Endothelial cell of umbilical vein (primary cell): ENCODE measurements at regions not wholly inside any gene's neighbourhood (a gene's known extent, or its start where the extent isn't known, plus 50 kb on each side); places are given as distances from the start of the nearest gene placed in this dataset.

Experiments
- BruUV-seq: library from RNA; stranded (reverse); fragments of 400-500 nt; replicated peaks from 2 replicates; lab custom pipeline; 2021; lab: Mats Ljungman, UMichigan
- CTCF ChIA-PET: fragments of 300-600, 350-600 bp; sonication (Branson Sonifier 250); formaldehyde crosslinking; loops from one replicate; lab custom pipeline; 2021; ENCODE audit warnings: antibody characterized with exemption, inconsistent platforms; lab: Charles Lee
- POLR2A ChIA-PET: fragments of 300-600, 350-600 bp; sonication (Branson Sonifier 250); formaldehyde crosslinking; loops from one replicate; lab custom pipeline; 2021; ENCODE audit warnings: antibody characterized with exemption, inconsistent platforms; lab: Charles Lee
- DNase-seq: peaks from one replicate; pipeline ENCODE4 v3.0.0-alpha.2; 2011; ENCODE audit warnings: low read depth, low spot score
- FAIRE-seq: peaks from 2 replicates; lab custom pipeline; 2011; peaks lifted over from hg19 to GRCh38; lab: Jason Lieb, UNC
- H2AFZ ChIP-seq: 2 replicates; pipeline ENCODE4 v1.6.0; 2012; ENCODE audit warnings: low read depth, low read length, control low read depth, inconsistent platforms
- H3K27ac ChIP-seq: 2 replicates; pipeline ENCODE4 v1.5.1; 2011; ENCODE audit warnings: low read depth, mild to moderate bottlenecking, control low read depth, low read length, moderate library complexity; ENCODE audit not compliant: insufficient read depth
- H3K27me3 ChIP-seq, 2 experiments: 2 replicates each; pipeline versions ENCODE4 v1.6.0 to v1.6.1; 2011; ENCODE audit warnings: low read length in 2 of 2, mixed read lengths in 1 of 2; ENCODE audit not compliant: control insufficient read depth in 2 of 2, insufficient read depth in 2 of 2
- H3K36me3 ChIP-seq, 2 experiments: 2 replicates in 1 of 2; 3 replicates in 1 of 2; pipeline ENCODE4 v1.5.1; 2011; ENCODE audit warnings: low read length in 2 of 2, mild to moderate bottlenecking in 1 of 2, moderate library complexity in 1 of 2; ENCODE audit not compliant: control insufficient read depth in 2 of 2, insufficient read depth in 2 of 2; ENCODE audit errors: extremely low read depth in 1 of 2
- H3K4me1 ChIP-seq: 3 replicates; pipeline ENCODE4 v1.5.1; 2011; ENCODE audit warnings: mild to moderate bottlenecking, low read length; ENCODE audit not compliant: control insufficient read depth, insufficient read depth; ENCODE audit errors: extremely low read depth
- H3K4me2 ChIP-seq: 2 replicates; pipeline ENCODE4 v1.6.1; 2011; ENCODE audit warnings: low read length, control low read depth, mixed read lengths; ENCODE audit not compliant: insufficient read depth
- H3K4me3 ChIP-seq, 3 experiments: fragments of 200-600 bp in 1 of 3; sonication (generic), shearing (Covaris generic) in 1 of 3; replicated peaks in 1 of 3; 2 replicates each; pipeline ENCODE4 v1.5.1; 2011 to 2016; ENCODE audit warnings: control low read depth in 3 of 3, low read length in 3 of 3, mild to moderate bottlenecking in 2 of 3, inconsistent platforms in 1 of 3, low read depth in 1 of 3, moderate library complexity in 1 of 3; ENCODE audit not compliant: insufficient read depth in 1 of 3
- H3K79me2 ChIP-seq: 2 replicates; pipeline ENCODE4 v1.6.0; 2012; ENCODE audit warnings: low read length, inconsistent platforms; ENCODE audit not compliant: control insufficient read depth, insufficient read depth
- H3K9ac ChIP-seq: replicated peaks from 2 replicates; pipeline ENCODE3; 2011; ENCODE audit warnings: low read length, control low read depth; ENCODE audit not compliant: insufficient read depth; ENCODE audit errors: extremely low read depth
- H3K9me1 ChIP-seq: replicated peaks from 3 replicates; pipeline ENCODE4 v1.6.0; 2011; ENCODE audit warnings: mild to moderate bottlenecking, low read length; ENCODE audit not compliant: control insufficient read depth, insufficient read depth; ENCODE audit errors: extremely low read depth
- H3K9me3 ChIP-seq: replicated peaks from 2 replicates; pipeline ENCODE4 v1.5.1; 2012; ENCODE audit warnings: low read length, inconsistent platforms; ENCODE audit not compliant: control insufficient read depth, insufficient read depth
- H4K20me1 ChIP-seq: replicated peaks from 2 replicates; pipeline ENCODE3; 2011; ENCODE audit warnings: mild to moderate bottlenecking, low read length; ENCODE audit not compliant: control insufficient read depth, insufficient read depth; ENCODE audit errors: extremely low read depth
- CTCF ChIP-seq, 2 donors: IDR thresholded peaks; 1 replicate in 1 of 2; 2 replicates in 1 of 2; pipeline ENCODE4 v1.5.1; 2011; ENCODE audit warnings: low read length in 2 of 2, mild to moderate bottlenecking in 2 of 2, moderate library complexity in 2 of 2, control low read depth in 1 of 2, inconsistent platforms in 1 of 2, low read depth in 1 of 2; ENCODE audit not compliant: insufficient read depth in 1 of 2; ENCODE audit errors: extremely low read depth in 1 of 2
- EZH2 ChIP-seq: IDR thresholded peaks from 2 replicates; pipeline ENCODE4 v1.6.1; 2012; ENCODE audit warnings: borderline replicate concordance, low read depth, mild to moderate bottlenecking, moderate library complexity, low read length, inconsistent platforms; ENCODE audit not compliant: severe bottlenecking
- FOS ChIP-seq: IDR thresholded peaks from 2 replicates; pipeline ENCODE4 v1.6.1; 2011; ENCODE audit warnings: mild to moderate bottlenecking, low read length, moderate library complexity, borderline replicate concordance; ENCODE audit not compliant: insufficient read depth
- GATA2 ChIP-seq: IDR thresholded peaks from 2 replicates; pipeline ENCODE4 v1.7.0; 2011; ENCODE audit warnings: low read depth, mild to moderate bottlenecking, moderate library complexity, mixed read lengths, low read length; ENCODE audit not compliant: insufficient read length, insufficient read depth
- JUN ChIP-seq: IDR thresholded peaks from 2 replicates; pipeline ENCODE4 v1.6.1; 2011; ENCODE audit warnings: borderline replicate concordance, low read depth; ENCODE audit not compliant: insufficient read length, insufficient read depth
- MYC ChIP-seq: IDR thresholded peaks from one replicate; pipeline ENCODE4 v1.6.1; 2011; ENCODE audit warnings: mild to moderate bottlenecking, low read depth, low read length
- POLR2A ChIP-seq: IDR thresholded peaks from 2 replicates; pipeline ENCODE4 v1.6.1; 2012; ENCODE audit warnings: low read depth, mild to moderate bottlenecking, control low read depth, low read length
- POLR2AphosphoS5 ChIP-seq: IDR thresholded peaks from 2 replicates; pipeline ENCODE4 v1.6.1; 2012; ENCODE audit warnings: low read depth, mild to moderate bottlenecking, control low read depth, low read length, moderate library complexity; ENCODE audit not compliant: insufficient read depth
- dilution Hi-C: fragments of 300-500 bp; cut with MboI; formaldehyde crosslinking; loops from one replicate; pipeline ENCODE4 v1.15.0; 2019; ENCODE audit warnings: low sequenced_read_pairs; ENCODE audit not compliant: extremely low pct_ligation_motif_present
- intact Hi-C: fragments of 100-400 bp; cut with micrococcal nuclease; formaldehyde crosslinking; loops from one replicate; pipeline ENCODE4 v1.10.0; 2022
- TF ChIP-seq, protein P1 (sequence below): IDR thresholded peaks from 2 replicates; pipeline ENCODE4 v1.6.1; 2011; ENCODE audit not compliant: insufficient read depth, insufficient read length

- Histone ChIP-seq H3K9me1 (no peaks in the 10 kb centered on the region), H3K79me2 (no peaks in the 10 kb centered on the region), H3K9me3 (no peaks in the 10 kb centered on the region), H3K27ac (no peak overlapping the region), H3K9ac (no peak overlapping the region), H2AFZ (no peak overlapping the region), H3K36me3 (no peaks in the 10 kb centered on the region), H3K4me2 (no peak overlapping the region), H3K27me3 (no peaks in the 10 kb centered on the region), H3K4me1 (no peaks in the 10 kb centered on the region), H3K4me3 (no peak overlapping the region), H4K20me1 (no peaks in the 10 kb centered on the region)
- FAIRE-seq (no peak), DNase-seq (no peak)
- ChIA-PET CTCF (no interaction called here), POLR2A (no interaction called here)
- dilution Hi-C loops: no loop called here
- TF ChIP-seq FOS: no peak
- TF ChIP-seq GATA2: no peak
- no peak for TF ChIP-seq POLR2A
- no peak for TF ChIP-seq POLR2AphosphoS5
- TF ChIP-seq, protein P1, sequence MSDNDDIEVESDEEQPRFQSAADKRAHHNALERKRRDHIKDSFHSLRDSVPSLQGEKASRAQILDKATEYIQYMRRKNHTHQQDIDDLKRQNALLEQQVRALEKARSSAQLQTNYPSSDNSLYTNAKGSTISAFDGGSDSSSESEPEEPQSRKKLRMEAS: no peak
- no peak for TF ChIP-seq JUN
- no peak for TF ChIP-seq EZH2
- TF ChIP-seq MYC: no peak
- TF ChIP-seq CTCF (IDR thresholded peaks at IDR 0.05; ENCODE audit: extremely low read depth in 1 of 2, insufficient read depth in 1 of 2, low read depth in 1 of 2, low read length in 2 of 2): no peak
- intact Hi-C loops: no loop called here
- no TSS peak for BruUV-seq
Observed at GRCh38 chr2:221212105-221212504, 360.0 kb downstream of the EPHA4 start.
